ENCODE measurements at regions not wholly inside any gene's neighbourhood (a gene's known extent, or its start where the extent isn't known, plus 50 kb on each side); places are given as distances from the start of the nearest gene placed in this dataset.

DNA sequence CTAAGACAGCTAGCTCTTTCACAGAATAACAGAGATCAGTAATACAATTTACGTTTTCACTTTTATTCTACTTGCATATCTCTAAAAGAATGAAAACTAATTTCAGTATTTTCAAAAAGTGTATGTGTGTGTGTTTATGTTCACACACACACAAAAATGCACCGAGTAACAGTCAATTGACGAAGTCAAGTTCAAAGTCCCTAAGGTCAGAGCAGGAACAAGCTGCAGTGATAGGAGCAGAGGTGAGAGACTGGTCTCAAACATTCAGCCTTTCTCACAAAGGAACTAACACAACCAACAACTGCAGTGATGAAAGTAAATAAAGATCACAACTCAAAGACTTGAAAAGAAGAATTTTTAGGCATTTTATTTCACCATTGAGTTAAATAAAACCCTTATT is 429.7 kb downstream of the C12orf50 start:
- dilution Hi-C loops (cut with MboI; ENCODE audit: extremely low pct_ligation_motif_present, low sequenced_read_pairs), result no loop called here
- BruUV-seq (replicated peaks), result no TSS peak
- Histone ChIP-seq H3K9me1 (replicated peaks; ENCODE audit: control insufficient read depth, extremely low read depth, insufficient read depth, low read length) (no peaks in the 10 kb centered on the region), H3K27me3 (ENCODE audit: control insufficient read depth in 2 of 2, insufficient read depth in 2 of 2, low read length in 2 of 2) (no peaks in the 10 kb centered on the region), H3K4me2 (ENCODE audit: insufficient read depth, low read length) (no peak overlapping the region), H2AFZ (ENCODE audit: low read depth, low read length) (no peak overlapping the region), H3K79me2 (ENCODE audit: control insufficient read depth, insufficient read depth, low read length) (no peaks in the 10 kb centered on the region), H3K9ac (replicated peaks; ENCODE audit: extremely low read depth, insufficient read depth, low read length) (no peak overlapping the region), H3K27ac (ENCODE audit: insufficient read depth, low read depth, low read length) (no peak overlapping the region), H3K9me3 (replicated peaks; ENCODE audit: control insufficient read depth, insufficient read depth, low read length) (no peaks in the 10 kb centered on the region), H3K36me3 (ENCODE audit: control insufficient read depth in 2 of 2, extremely low read depth in 1 of 2, insufficient read depth in 2 of 2, low read length in 2 of 2) (no peaks in the 10 kb centered on the region), H3K4me1 (ENCODE audit: control insufficient read depth, extremely low read depth, insufficient read depth, low read length) (no peaks in the 10 kb centered on the region), H3K4me3 (replicated peaks in 1 of 3; ENCODE audit: insufficient read depth in 1 of 3, low read depth in 1 of 3, low read length in 3 of 3) (no peak overlapping the region), H4K20me1 (replicated peaks; ENCODE audit: control insufficient read depth, extremely low read depth, insufficient read depth, low read length) (no peaks in the 10 kb centered on the region)
- no peak for FAIRE-seq
- no peak for TF ChIP-seq POLR2A (IDR thresholded peaks at IDR 0.05; ENCODE audit: low read depth, low read length)
- no peak for DNase-seq (ENCODE audit: low read depth, low spot score)
- intact Hi-C loops (cut with micrococcal nuclease), result no loop called here
- ChIA-PET POLR2A (no interaction called here), CTCF (interaction anchor here (1.0 to 1.3 kb wide), 2 partner anchors 22 to 685 kb away, joined by 3 read pairs; no protein-coding TSS in a partner anchor)

DNA sequence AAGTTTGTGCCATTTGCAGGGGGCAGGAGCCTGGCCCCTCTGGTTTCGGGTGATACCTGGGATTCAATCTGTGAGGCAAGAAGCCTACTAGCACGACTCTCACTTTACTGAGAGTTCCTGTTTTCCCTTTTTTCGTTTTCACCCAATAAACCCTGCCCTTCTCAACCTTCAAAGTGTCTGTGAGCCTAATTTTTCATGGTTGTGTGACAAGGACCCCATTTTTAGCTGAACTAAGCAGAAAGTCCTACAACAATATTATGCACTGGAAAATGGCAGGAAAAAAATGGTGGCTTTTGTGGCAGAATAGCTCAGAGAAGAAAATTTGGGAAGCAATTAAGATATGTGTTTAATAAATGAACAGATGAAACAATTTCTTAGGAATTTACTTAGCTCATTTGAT is 432.1 kb downstream of the C12orf50 start:
- H3K4me3 ChIP-seq (replicated peaks in 1 of 3; ENCODE audit: insufficient read depth in 1 of 3, low read depth in 1 of 3, low read length in 3 of 3), result no peak overlapping the region
- H3K4me2 ChIP-seq (ENCODE audit: insufficient read depth, low read length), result no peak overlapping the region
- no peaks in the 10 kb centered on the region for H3K4me1 ChIP-seq (ENCODE audit: control insufficient read depth, extremely low read depth, insufficient read depth, low read length)
- ChIA-PET CTCF (interaction anchor here (0.7 to 1.2 kb wide), 2 partner anchors 13 to 251 kb away, joined by 3 read pairs; no protein-coding TSS in a partner anchor), POLR2A (no interaction called here)
- no peaks in the 10 kb centered on the region for H3K36me3 ChIP-seq (ENCODE audit: control insufficient read depth in 2 of 2, extremely low read depth in 1 of 2, insufficient read depth in 2 of 2, low read length in 2 of 2)
- TF ChIP-seq MAX (IDR thresholded peaks at IDR 0.05; ENCODE audit: insufficient read depth, insufficient read length) (no peak), MYC (IDR thresholded peaks at IDR 0.05; ENCODE audit: low read depth, low read length) (no peak), EZH2 (IDR thresholded peaks at IDR 0.05; ENCODE audit: borderline replicate concordance, low read depth, low read length, severe bottlenecking) (no peak), JUN (IDR thresholded peaks at IDR 0.05; ENCODE audit: borderline replicate concordance, insufficient read depth, insufficient read length, low read depth) (no peak), POLR2AphosphoS5 (IDR thresholded peaks at IDR 0.05; ENCODE audit: insufficient read depth, low read depth, low read length) (no peak), GATA2 (IDR thresholded peaks at IDR 0.05; ENCODE audit: insufficient read depth, insufficient read length, low read depth, low read length) (no peak), FOS (IDR thresholded peaks at IDR 0.05; ENCODE audit: borderline replicate concordance, insufficient read depth, low read length) (no peak), POLR2A (IDR thresholded peaks at IDR 0.05; ENCODE audit: low read depth, low read length) (no peak)
- TF ChIP-seq, protein P1, sequence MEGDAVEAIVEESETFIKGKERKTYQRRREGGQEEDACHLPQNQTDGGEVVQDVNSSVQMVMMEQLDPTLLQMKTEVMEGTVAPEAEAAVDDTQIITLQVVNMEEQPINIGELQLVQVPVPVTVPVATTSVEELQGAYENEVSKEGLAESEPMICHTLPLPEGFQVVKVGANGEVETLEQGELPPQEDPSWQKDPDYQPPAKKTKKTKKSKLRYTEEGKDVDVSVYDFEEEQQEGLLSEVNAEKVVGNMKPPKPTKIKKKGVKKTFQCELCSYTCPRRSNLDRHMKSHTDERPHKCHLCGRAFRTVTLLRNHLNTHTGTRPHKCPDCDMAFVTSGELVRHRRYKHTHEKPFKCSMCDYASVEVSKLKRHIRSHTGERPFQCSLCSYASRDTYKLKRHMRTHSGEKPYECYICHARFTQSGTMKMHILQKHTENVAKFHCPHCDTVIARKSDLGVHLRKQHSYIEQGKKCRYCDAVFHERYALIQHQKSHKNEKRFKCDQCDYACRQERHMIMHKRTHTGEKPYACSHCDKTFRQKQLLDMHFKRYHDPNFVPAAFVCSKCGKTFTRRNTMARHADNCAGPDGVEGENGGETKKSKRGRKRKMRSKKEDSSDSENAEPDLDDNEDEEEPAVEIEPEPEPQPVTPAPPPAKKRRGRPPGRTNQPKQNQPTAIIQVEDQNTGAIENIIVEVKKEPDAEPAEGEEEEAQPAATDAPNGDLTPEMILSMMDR (IDR thresholded peaks at IDR 0.05; ENCODE audit: extremely low read depth in 1 of 2, insufficient read depth in 1 of 2, low read depth in 1 of 2, low read length in 2 of 2), result no peak
- intact Hi-C loops (cut with micrococcal nuclease) (no loop called here), dilution Hi-C loops (cut with MboI; ENCODE audit: extremely low pct_ligation_motif_present, low sequenced_read_pairs) (no loop called here)
- no peak for FAIRE-seq
- no peaks in the 10 kb centered on the region for H3K27me3 ChIP-seq (ENCODE audit: control insufficient read depth in 2 of 2, insufficient read depth in 2 of 2, low read length in 2 of 2)
- no peaks in the 10 kb centered on the region for H3K9me3 ChIP-seq (replicated peaks; ENCODE audit: control insufficient read depth, insufficient read depth, low read length)
- no peak overlapping the region for H3K9ac ChIP-seq (replicated peaks; ENCODE audit: extremely low read depth, insufficient read depth, low read length)
- H4K20me1 ChIP-seq (replicated peaks; ENCODE audit: control insufficient read depth, extremely low read depth, insufficient read depth, low read length), result no peaks in the 10 kb centered on the region
- no peaks in the 10 kb centered on the region for H3K9me1 ChIP-seq (replicated peaks; ENCODE audit: control insufficient read depth, extremely low read depth, insufficient read depth, low read length)
- no peak for DNase-seq (ENCODE audit: low read depth, low spot score)
- H3K79me2 ChIP-seq (ENCODE audit: control insufficient read depth, insufficient read depth, low read length), result no peaks in the 10 kb centered on the region
- H3K27ac ChIP-seq (ENCODE audit: insufficient read depth, low read depth, low read length), result no peak overlapping the region
- H2AFZ ChIP-seq (ENCODE audit: low read depth, low read length), result no peak overlapping the region
- no TSS peak for BruUV-seq (replicated peaks)

Measured in endothelial cell of umbilical vein (primary cell).